Head of caudate nucleus (tissue), 42 donors: ENCODE measurements at regions not wholly inside any gene's neighbourhood (a gene's known extent, or its start where the extent isn't known, plus 50 kb on each side); places are given as distances from the start of the nearest gene placed in this dataset.
"Not testable (repeated sequence)": the region's sequence is repeated elsewhere in the genome, so short reads cannot be mapped to it uniquely, and the experiment has no call there.

Experiments used
- DNase-seq, 42 donors: peaks; one replicate each; pipeline versions ENCODE4 v3.0.0 to v3.0.0-alpha.2; 2020 to 2021; ENCODE audit warnings: mixed read lengths in 7 of 42
- intact Hi-C: fragments of 100-400 bp; cut with DNase I; formaldehyde crosslinking; loops from one replicate; pipeline ENCODE4 v1.15.0; 2022

DNA sequence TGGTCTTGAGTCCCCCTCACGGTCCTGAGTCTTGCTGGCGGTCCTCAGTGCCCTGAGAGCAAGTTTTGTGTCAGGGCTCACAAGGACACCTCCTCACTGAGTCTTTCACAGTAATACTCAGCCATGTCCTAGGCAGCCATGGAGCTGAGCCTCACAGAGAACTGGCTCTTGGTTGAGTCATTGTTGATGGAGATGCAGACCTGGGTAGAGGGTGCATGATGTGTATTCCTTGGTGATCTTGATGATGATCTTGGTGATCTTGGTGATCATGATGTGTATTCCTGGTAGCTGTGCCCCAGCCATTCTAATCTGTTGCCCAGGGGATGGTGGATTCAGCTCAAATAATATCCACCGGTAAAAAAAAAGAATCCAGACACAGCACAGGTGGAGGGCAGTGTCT is 495.4 kb downstream of the TMEM121 start:
- no peak for DNase-seq
- intact Hi-C loops, result no loop called here

DNA sequence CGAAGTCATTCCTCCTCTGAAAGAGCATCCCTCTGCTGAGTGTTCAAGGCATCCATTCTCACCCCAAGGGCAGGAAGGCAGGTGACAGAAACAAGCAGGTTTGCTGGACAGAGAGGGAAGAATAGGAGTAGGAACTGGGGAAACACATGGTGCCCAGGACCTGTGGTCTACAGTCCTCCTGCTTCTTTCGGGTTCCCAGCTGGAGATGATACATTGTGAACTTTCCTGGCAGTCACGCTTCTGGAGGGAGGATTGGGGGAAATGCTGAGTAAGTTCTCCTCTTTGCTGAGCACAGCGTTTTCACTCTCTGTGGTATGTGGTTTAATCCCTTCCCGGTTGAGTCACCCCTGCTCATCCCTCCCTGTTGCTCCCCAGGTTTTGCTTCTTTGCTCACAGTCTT is 496.3 kb downstream of the TMEM121 start:
- intact Hi-C loops, DNase-seq: not testable (repeated sequence)

DNA sequence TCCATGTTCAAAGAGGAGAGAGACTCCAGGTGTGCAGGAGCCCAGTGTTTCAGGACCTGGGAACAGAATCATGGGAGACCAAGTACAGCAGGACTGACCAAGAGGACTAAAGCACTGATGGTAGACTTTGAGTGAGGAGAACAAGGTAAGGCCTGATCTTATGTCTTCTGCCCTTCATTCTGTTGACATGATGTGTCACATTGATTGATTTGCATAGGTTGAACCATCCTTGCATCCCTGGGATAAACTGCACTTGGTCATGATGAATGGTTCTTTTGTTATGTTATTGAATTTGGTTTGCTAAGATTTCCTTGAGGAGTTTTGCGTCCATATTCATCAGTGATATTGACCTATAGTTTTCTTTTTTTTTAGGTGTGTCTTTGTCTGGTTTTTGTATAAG is 497.0 kb downstream of the TMEM121 start:
- DNase-seq, result no peak
- intact Hi-C loops, result no loop called here

DNA sequence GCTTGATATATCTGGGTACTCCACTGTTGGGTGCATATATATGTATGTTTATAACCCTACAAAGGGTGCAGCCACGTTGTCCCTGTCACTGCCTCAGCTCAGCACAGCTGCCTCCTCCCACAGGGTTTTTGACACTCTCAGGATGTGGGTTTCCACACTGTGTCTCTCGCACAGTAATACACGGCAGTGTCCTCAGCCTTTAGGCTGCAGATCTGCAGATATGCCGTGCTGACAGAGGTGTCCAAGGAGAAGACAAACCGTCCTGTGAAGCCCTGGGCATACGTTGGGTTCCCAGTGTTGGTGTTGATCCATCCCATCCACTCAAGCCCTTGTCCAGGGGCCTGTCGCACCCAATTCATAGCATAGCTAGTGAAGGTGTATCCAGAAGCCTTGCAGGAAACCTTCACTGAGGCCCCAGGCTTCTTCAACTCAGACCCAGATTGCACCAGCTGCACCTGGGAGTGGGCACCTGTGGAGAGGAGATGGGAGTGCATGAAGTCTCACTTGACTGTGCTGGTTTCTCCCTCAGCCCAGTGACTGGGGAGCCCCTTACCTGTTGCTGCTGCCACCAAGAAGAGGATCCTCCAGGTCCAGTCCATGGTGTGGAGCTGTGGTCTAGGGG is 498.7 kb downstream of the TMEM121 start:
- intact Hi-C loops, result no loop called here
- DNase-seq, result no peak

DNA sequence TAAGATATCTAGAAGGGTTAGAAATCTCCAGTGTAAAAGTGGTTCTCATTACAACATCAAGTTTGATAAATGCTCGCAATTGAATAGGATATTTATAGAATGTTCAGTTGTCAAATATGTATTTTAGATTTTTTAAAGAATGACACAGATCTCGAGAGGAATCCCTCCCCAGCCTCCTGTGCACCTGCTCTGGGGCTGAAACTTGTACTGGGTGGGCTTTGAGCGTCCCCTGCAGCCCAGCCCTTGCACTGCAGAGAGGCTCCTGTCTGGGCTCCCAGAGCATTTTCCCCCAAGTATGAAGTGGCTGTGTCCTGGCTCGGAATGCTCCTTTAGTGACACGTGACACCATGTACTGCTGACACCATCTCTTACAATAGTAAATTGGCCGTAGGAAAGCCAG is 499.6 kb downstream of the TMEM121 start:
- intact Hi-C loops, result no loop called here
- DNase-seq, result no peak

DNA sequence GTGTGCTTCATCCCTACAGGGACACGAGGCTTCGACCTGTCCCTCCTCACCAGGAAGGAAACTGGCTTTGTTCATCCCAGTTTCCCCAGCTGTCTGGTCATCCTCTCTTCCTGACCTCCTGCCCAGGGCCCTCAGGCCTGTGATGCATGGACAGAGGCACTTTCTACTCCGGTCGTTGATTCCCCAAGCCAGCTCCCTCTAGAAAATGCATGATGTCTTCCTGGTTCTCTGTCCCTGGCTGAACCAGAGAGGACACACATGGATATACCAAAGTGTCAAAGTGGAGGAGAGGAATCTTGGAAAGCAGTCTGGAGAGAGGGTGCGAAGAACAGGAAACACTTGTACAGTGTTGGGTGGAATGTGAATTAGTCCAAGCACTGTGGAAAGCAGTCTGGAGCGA is 501.4 kb downstream of the TMEM121 start:
- intact Hi-C loops, DNase-seq: not testable (repeated sequence)

DNA sequence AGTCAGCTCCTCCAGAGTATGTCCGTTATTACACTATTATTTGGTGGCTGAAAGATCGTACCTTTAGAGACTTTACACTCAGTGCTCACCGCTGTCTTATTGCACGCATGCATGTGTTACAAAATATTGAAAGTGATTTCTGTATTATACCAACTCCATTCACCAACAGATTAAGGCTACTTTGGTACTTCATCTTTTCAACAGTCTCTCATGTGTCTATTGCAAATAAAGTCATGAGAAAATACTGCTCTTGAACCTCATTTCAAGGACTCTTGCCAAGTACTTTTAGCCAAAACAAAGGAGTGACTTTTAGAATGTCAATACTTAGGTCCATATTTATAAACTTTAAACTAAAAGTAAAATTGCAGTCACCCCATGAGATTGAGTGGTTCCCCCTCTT is 503.6 kb downstream of the TMEM121 start:
- intact Hi-C loops, result no loop called here
- no peak for DNase-seq

DNA sequence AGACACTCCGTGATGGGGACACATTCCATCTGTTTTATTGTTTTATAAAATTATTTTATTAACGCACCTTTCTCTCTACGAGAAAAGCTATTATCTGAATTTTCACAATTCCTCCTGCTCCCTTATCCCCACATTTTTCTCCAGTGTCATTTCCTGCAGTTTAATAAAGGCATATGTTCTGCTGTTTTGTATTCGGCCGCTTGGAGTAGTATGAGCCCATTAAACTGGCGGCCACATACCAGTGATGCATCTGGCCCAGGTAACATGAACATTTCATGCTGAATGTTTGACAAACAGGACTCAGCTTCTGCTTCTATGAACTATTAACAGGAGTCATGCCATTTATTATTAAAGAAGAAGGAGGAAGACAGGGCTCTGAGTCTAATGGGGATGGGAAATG is 511.0 kb downstream of the TMEM121 start:
- intact Hi-C loops, result no loop called here
- peak in 1 of 42 donors; percentile 8 for DNase-seq

DNA sequence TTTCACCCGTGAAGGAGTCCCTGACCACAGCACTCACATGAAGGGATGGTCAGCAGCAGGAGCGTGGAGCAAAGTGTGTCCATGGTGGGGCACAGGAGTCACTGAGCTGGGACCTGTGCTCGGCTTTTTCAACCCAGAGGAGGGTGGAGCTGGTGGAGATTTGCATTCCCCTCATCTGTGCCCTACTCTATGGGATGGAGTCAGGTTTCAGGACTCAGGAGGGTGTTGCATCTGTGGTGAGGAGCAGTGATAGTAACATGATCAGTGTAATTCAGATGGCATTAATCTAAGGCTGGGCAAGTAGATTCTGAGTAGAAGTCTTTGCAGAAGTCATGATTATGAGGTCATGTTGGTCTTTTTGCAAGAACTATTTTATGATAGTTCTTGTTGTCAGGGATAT is 511.9 kb downstream of the TMEM121 start:
- no peak for DNase-seq
- intact Hi-C loops, result no loop called here

DNA sequence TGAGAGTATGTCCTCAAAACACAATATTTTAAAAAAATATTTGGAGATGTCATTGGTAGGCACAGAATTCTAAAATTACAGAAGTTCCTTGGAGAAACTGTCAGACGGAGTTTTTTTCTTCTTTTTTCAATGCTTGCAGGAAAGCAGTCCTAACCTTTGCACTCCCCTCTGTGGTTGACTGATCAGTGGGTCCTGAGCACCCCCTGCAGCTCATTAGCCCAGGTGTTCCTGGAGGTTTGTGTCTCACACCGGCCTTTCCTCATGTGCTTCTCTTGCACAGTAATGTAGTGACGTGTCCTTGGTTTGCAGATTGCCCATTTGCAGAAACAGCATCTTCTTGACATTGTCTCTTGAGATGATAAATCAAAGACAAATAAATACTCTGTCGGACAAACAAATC is 513.0 kb downstream of the TMEM121 start:
- intact Hi-C loops, result no loop called here

DNA sequence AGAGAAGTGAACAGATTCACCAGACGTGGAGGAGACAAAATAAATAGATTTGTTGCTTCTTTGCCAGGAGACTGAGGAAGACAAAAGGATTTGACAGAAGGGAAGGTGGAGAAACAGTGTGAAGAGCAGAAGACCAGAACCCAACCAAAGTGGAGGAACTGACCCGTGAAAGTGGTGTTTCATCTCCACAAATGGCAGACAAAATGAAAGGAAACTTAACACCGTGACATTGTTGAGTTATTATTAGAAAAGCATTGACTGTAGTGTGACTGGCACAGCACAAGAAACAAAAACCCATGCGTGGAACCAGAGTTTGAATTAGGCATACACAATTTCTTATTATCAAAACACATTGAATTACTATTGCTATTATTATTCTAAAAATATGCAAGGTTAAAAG is 518.1 kb downstream of the TMEM121 start:
- no peak for DNase-seq
- intact Hi-C loops, result no loop called here

More for the DNA sequence above, 513.0 kb downstream of the TMEM121 start:
- DNase-seq, result peak in 4 of 42 donors; percentile 2 to 28 (median 6)

DNA sequence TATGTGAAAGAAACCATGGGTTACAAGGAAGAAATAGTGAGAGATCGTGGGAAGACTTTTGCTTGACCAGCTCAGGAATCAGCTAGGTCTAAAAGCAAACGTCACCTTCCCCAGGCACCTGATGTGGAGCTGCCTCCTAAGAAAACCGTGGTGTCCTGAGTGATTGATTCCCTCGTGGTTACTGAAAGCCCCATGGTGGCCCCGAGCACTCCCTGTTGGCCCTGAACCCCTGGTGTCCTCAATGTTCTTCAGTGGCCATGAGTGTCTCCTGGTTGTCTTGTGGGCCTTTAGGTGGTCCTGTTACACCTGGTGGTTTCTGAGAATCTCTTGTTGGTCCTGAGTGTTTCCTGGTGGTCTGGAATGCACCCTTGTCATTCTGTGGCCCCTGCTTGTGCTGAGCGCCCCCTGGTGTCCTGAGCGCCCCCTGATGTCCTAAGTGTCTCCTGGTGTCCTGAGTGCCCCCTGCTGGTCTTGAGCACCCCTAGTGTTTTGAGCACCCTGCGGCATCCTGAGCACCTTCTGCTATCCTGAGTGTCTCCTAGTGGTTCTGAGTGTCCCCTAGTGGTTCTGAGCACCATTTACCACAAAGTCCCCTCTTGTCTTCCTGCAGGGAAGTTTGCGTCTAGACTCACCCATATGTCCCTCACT is 518.7 kb downstream of the TMEM121 start:
- intact Hi-C loops, result no loop called here
- peak in 17 of 42 donors; percentile 5 to 51 (median 17) for DNase-seq

DNA sequence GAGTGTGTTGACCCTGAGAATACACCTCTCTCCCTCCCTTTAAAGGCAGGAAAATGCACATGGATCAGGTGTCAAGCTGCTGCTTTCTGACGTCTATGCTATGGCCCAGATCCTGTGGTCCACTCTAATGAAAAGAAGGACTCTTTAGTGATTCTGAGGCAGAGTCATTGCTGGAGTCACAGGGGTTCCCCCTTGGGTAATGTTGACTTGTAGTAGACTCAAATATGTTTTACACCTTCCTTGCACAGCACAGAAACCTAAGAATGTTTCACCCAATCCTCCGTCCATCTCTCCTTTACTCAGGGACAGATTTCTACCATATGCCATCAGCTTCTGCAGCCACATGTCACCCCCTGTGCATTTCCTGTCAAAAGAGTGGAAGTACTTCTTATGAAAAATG is 525.4 kb downstream of the TMEM121 start:
- DNase-seq, result no peak
- intact Hi-C loops, result no loop called here

DNA sequence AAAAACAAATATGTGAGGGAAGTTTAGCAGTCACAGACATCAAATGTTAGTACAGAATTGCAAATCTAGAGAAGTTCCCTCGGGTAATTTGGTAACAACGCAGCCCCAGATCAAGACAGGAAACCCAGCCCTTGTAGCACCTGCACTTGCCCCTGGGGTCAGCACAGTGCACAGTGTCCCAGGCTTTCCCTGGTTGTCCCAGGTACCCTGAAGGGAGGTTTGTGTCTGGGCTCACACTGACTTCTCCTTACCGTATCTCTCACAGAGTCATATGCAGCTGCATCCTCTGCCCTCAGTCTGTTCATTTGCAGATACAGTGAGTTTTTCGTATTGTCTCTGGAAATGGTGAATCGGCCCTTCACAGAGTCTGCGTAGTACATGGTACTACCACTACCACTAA is 528.9 kb downstream of the TMEM121 start:
- no peak for DNase-seq
- intact Hi-C loops, result no loop called here

DNA sequence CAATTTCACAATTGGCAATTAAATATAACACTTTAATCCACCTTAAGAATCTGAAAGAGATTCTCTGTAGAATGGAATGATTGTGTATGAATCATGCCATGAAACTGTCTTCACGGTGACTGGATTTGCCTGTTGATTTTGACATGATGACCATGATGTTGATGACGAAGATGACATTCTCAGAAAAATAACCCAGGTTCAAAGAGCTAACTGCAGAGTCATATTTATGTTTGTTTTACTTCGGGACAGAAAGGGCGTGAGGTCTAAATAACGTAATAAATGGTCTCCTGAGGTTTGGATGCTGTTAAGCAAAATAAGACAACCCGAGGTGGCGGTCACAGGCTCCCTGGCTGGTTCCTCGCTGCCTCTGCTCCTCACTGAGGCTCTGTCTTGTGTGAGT is 532.0 kb downstream of the TMEM121 start:
- DNase-seq, result no peak
- intact Hi-C loops, result no loop called here

DNA sequence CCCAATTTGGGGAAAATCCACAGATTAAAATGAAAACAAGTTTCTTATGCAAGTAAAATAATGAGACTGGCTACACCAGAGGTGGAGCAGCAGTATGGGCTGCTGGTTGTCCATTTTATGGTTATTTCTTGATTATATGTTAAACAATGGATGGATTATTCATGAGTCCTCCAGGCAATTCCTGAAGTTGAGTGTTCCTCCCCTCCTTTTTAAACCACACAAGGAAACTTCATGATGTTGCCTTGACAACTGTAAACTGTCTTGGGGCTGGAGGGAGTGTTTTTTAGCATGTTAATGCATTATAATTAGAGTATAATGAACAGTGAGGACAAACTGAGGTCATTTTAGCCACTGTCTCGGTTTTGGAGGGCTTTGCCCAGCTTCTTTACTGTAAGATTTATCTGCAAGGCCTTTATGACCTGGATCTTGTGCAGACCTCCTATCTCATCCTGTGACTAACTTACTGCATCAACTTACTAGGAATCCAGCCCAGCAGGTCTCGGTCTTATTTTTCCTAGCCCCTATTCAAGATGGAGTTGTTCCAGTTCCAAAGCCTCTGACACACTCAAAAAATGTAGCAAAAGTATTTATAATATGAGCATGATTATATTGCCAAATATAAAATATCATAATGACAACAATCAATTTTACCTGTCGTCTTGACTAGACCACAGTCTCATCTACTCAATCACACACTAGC is 534.0 kb downstream of the TMEM121 start:
- intact Hi-C loops, result no loop called here
- no peak for DNase-seq

DNA sequence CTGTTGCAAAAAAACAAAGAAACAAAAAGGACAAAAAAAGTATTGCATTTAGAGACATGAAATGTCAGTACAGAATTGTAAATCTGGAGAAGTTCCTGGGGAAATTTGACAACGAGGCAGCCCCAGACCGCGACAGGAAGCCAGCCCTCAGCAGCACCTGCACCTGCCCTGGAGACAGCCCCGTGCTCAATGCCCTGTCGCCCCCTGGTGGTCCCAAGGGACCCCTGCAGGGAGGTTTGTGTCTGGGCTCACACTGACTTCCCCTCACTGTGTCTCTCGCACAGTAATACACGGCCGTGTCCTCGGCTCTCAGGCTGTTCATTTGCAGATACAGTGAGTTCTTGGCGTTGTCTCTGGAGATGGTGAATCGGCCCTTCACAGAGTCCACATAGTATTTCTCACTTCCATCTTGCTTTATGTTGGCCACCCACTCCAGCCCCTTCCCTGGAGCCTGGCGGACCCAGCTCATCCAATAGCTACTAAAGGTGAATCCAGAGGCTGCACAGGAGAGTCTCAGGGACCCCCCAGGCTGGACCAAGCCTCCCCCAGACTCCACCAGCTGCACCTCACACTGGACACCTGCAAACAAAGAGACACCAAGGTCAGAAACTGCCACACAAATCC is 535.6 kb downstream of the TMEM121 start:
- DNase-seq, result peak in 8 of 42 donors; percentile 4 to 31 (median 16)
- intact Hi-C loops, result not testable (repeated sequence)

DNA sequence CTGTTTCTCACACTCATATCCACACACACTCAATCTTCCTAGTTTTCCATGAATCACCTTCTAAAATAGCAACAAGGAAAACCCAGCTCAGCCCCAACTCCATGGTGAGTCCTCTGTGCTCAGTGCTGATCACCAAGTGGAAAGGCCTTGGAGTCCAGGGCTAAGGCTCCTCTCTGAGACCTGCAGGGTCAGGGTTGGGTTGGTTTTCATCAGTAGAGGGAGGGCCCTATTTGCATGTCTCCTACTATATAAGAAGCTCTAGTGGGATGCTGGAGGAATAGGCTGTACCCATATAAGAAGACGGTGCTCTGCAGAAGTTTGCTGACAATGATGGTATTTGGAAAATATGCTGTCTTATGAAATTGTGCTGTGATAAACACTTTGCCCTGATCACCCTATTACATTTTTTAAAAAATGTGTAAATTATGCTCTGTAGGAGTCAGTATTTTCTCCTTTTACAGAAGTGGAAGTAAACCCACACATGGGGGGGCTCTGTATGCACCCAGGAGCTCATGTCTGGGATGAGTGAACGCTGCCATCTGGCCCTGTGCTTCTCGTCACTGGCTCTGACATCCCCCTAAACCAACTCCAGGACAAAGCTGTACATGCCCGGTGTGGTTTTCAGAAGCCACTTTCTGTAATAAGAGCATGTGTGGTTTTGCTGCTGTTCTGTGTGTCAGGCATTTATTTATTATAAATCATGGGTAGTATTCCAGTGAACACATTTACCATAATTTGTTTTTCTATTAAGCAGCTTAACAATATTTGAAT is 536.3 kb downstream of the TMEM121 start:
- intact Hi-C loops, result no loop called here

DNA sequence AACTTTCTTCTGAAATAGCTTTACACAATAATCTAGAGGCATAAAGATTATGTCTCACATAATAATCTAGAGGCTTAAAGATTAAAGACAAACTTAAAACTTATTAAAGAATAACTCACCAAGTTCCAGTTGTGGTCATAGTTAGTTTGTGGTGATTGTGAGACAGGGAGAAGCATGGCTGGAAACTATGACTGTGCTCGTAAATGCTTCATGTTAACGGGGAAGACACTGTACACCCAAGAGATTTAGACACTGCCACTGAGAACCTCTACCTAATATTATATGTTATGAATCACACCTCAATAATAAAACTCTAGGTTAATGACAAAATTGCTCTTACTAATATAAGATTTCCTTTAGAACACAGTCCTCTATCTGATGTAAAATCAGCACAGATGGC is 541.6 kb downstream of the TMEM121 start:
- DNase-seq, result no peak
- intact Hi-C loops, result no loop called here

More for the DNA sequence above, 536.3 kb downstream of the TMEM121 start:
- no peak for DNase-seq
